ENCODE measurements at regions not wholly inside any gene's neighbourhood (a gene's known extent, or its start where the extent isn't known, plus 50 kb on each side); places are given as distances from the start of the nearest gene placed in this dataset.

GRCh38 chr4:18454349-18454748 lies 432.8 kb upstream of the LCORL start:
- peaks cover 0 to 7% (median 1%) of the 10 kb centered on the region in 7 donors for H3K9me3 Mint-ChIP-seq
- no peak overlapping the region for H3K4me2 ChIP-seq (replicated peaks; ENCODE audit: extremely low read depth, low read length, poor library complexity, severe bottlenecking)
- H2AFZ ChIP-seq (ENCODE audit: insufficient read depth, low read depth, low read length, poor library complexity, severe bottlenecking) = no peak overlapping the region
- no peak overlapping the region for H3K27ac Mint-ChIP-seq
- no peaks in the 10 kb centered on the region for H3K36me3 Mint-ChIP-seq
- no peaks in the 10 kb centered on the region for H3K27me3 ChIP-seq (ENCODE audit: control insufficient read depth in 2 of 2, insufficient read depth in 2 of 2, low read length in 2 of 2)
- TF ChIP-seq CTCF (IDR thresholded peaks at IDR 0.05) = no peak
- H3K9ac ChIP-seq (ENCODE audit: insufficient read depth, low read length, poor library complexity, severe bottlenecking) = no peak overlapping the region
- no peak overlapping the region for H3K4me3 ChIP-seq (replicated peaks in 1 of 3; ENCODE audit: low read depth in 2 of 3, low read length in 3 of 3)
- H3K79me2 ChIP-seq (ENCODE audit: insufficient read depth, low read length) = no peaks in the 10 kb centered on the region
- intact Hi-C loops (cut with micrococcal nuclease) = no loop called here
- H3K36me3 ChIP-seq (replicated peaks in 1 of 2; ENCODE audit: control insufficient read depth in 1 of 2, insufficient read depth in 2 of 2, low read length in 2 of 2) = no peaks in the 10 kb centered on the region
- no peak for DNase-seq
- H4K20me1 ChIP-seq (ENCODE audit: insufficient read depth, low read length) = no peaks in the 10 kb centered on the region
- 80% methylated on average over 2 of the region's 3 CpGs for WGBS (ENCODE audit: insufficient coverage)
- H3K9me3 ChIP-seq (replicated peaks in 1 of 2; ENCODE audit: control insufficient read depth in 1 of 2, insufficient read depth in 1 of 2, low read length in 2 of 2) = peaks cover 0 to 5% of the 10 kb centered on the region in 2 donors
- no peaks in the 10 kb centered on the region for H3K4me1 ChIP-seq (ENCODE audit: control insufficient read depth in 1 of 2, insufficient read depth in 2 of 2, low read length in 2 of 2)
- H3K4me3 Mint-ChIP-seq = no peak overlapping the region
- H3K4me1 Mint-ChIP-seq = no peaks in the 10 kb centered on the region
- H3K27me3 Mint-ChIP-seq (ENCODE audit: low read depth in 3 of 3) = peaks cover 0 to 2% (median 0%) of the 10 kb centered on the region in 3 donors
- no peak overlapping the region for H3K27ac ChIP-seq (ENCODE audit: low read depth in 1 of 2, low read length in 2 of 2)

GRCh38 chr4:18445110-18445509 lies 423.6 kb upstream of the LCORL start:
- intact Hi-C loops (cut with micrococcal nuclease) = no loop called here
- H3K27ac Mint-ChIP-seq = no peak overlapping the region

More at GRCh38 chr4:18445110-18445509, 423.6 kb upstream of the LCORL start:
- H4K20me1 ChIP-seq (ENCODE audit: insufficient read depth, low read length) = no peaks in the 10 kb centered on the region
- no CpG with 5 or more reads among the region's 4 CpGs for WGBS (ENCODE audit: insufficient coverage)
- Mint-ChIP-seq H3K36me3 (no peaks in the 10 kb centered on the region), H3K4me3 (no peak overlapping the region), H3K27me3 (ENCODE audit: low read depth in 3 of 3) (no peaks in the 10 kb centered on the region), H3K9me3 (peaks cover 2 to 13% (median 6%) of the 10 kb centered on the region in 7 donors), H3K4me1 (no peaks in the 10 kb centered on the region)
- TF ChIP-seq CTCF (IDR thresholded peaks at IDR 0.05) = no peak
- H3K9me3 ChIP-seq (replicated peaks in 1 of 2; ENCODE audit: control insufficient read depth in 1 of 2, insufficient read depth in 1 of 2, low read length in 2 of 2) = peaks cover 0 to 4% of the 10 kb centered on the region in 2 donors
- H3K36me3 ChIP-seq (replicated peaks in 1 of 2; ENCODE audit: control insufficient read depth in 1 of 2, insufficient read depth in 2 of 2, low read length in 2 of 2) = no peaks in the 10 kb centered on the region
- no peak for DNase-seq
- no peak overlapping the region for H3K27ac ChIP-seq (ENCODE audit: low read depth in 1 of 2, low read length in 2 of 2)
- H2AFZ ChIP-seq (ENCODE audit: insufficient read depth, low read depth, low read length, poor library complexity, severe bottlenecking) = no peak overlapping the region
- H3K4me1 ChIP-seq (ENCODE audit: control insufficient read depth in 1 of 2, insufficient read depth in 2 of 2, low read length in 2 of 2) = no peaks in the 10 kb centered on the region
- H3K4me2 ChIP-seq (replicated peaks; ENCODE audit: extremely low read depth, low read length, poor library complexity, severe bottlenecking) = no peak overlapping the region
- no peaks in the 10 kb centered on the region for H3K27me3 ChIP-seq (ENCODE audit: control insufficient read depth in 2 of 2, insufficient read depth in 2 of 2, low read length in 2 of 2)
- no peaks in the 10 kb centered on the region for H3K79me2 ChIP-seq (ENCODE audit: insufficient read depth, low read length)
- no peak overlapping the region for H3K4me3 ChIP-seq (replicated peaks in 1 of 3; ENCODE audit: low read depth in 2 of 3, low read length in 3 of 3)
- no peak overlapping the region for H3K9ac ChIP-seq (ENCODE audit: insufficient read depth, low read length, poor library complexity, severe bottlenecking)
